Lung (tissue), 11 donors: ENCODE measurements at regions not wholly inside any gene's neighbourhood (a gene's known extent, or its start where the extent isn't known, plus 50 kb on each side); places are given as distances from the start of the nearest gene placed in this dataset.

ENCODE experiments used
- ATAC-seq: fragments of 200-7000 bp; cut with Tn5 transposase; one replicate; pipeline ENCODE4 v1.9.1; 2020; ENCODE audit warnings: moderate number of reproducible peaks; ENCODE audit not compliant: insufficient read depth, low FRiP score
- DNase-seq, 3 donors: peaks; one replicate each; pipeline ENCODE4 v3.0.0-alpha.2; 2013 to 2017
- H3K27ac ChIP-seq, 2 donors: one replicate each; pipeline ENCODE4 v1.5.1; 2013; ENCODE audit warnings: mild to moderate bottlenecking in 2 of 2, moderate library complexity in 2 of 2, control low read depth in 1 of 2, inconsistent platforms in 1 of 2, low read depth in 1 of 2, low read length in 1 of 2
- H3K27me3 ChIP-seq, 3 donors: one replicate each; pipeline ENCODE4 v1.5.1; 2013; ENCODE audit warnings: low read length in 2 of 3; ENCODE audit not compliant: control insufficient read depth in 3 of 3, insufficient read depth in 3 of 3
- H3K36me3 ChIP-seq, 4 donors: one replicate each; pipeline ENCODE4 v1.5.1; 2013; ENCODE audit warnings: low read length in 4 of 4, mild to moderate bottlenecking in 1 of 4, moderate library complexity in 1 of 4; ENCODE audit not compliant: control insufficient read depth in 4 of 4, insufficient read depth in 4 of 4
- H3K4me1 ChIP-seq, 5 donors: one replicate each; pipeline ENCODE4 v1.5.1; 2013; ENCODE audit warnings: low read length in 5 of 5, mild to moderate bottlenecking in 2 of 5, moderate library complexity in 1 of 5; ENCODE audit not compliant: control insufficient read depth in 5 of 5, insufficient read depth in 5 of 5
- H3K4me3 ChIP-seq: one replicate; pipeline ENCODE4 v1.5.1; 2013; ENCODE audit warnings: mild to moderate bottlenecking, control low read depth, moderate library complexity
- H3K9ac ChIP-seq, 2 donors: one replicate each; pipeline ENCODE4 v1.5.1; 2013; ENCODE audit warnings: low read length in 2 of 2, control low read depth in 1 of 2; ENCODE audit not compliant: insufficient read depth in 1 of 2
- H3K9me3 ChIP-seq, 4 donors: one replicate each; pipeline ENCODE4 v1.5.1; 2013; ENCODE audit warnings: low read length in 3 of 4, mild to moderate bottlenecking in 1 of 4, moderate library complexity in 1 of 4; ENCODE audit not compliant: control insufficient read depth in 4 of 4, insufficient read depth in 3 of 4
- whole genome bisulfite sequencing, 2 donors: extraction: QIAGEN DNeasy Blood & Tissue Kit; methylation state at CpG; one replicate each; pipeline ENCODE4 v1.1.7; 2013; 5-methylcytosine and 5-hydroxymethylcytosine counted together
- TF ChIP-seq, protein P1 (sequence below): IDR thresholded peaks from 2 replicates; pipeline ENCODE4 v1.5.1; 2012; ENCODE audit warnings: mild to moderate bottlenecking; ENCODE audit errors: control extremely low read depth, extremely low read depth
- donor health status: control.
- donor health status: control.
- donor health status: Bipolar disorder and iron deficiency.
- donor health status: healthy.
- donor health status: DM: yes; HTN: yes; CAD: no.

DNA sequence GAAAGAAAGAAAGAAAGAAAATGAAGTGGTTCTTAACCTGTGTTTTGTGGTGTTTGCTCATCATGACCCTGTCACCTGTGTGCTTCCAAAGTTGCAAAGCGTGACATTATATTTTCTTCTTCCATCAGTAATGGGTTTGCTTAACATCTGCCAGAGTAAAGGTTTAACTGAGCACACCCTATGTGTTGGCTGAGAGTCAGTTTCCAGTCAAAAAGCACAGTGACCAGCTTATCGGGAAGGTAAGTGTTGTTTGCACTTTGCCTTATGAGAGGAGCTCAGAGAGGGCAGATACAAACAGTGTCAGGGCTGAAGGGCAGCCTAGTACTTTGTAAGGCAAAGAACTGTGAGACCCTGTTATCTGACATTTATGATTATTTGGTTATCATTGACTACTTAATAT is 406.2 kb upstream of the CWC22 start:
- 71 to 87% methylated on average over 2 of the region's 2 CpGs for WGBS, 2 donors
- Histone ChIP-seq H3K4me3 (no peak overlapping the region), H3K9ac (no peak overlapping the region), H3K4me1 (no peaks in the 10 kb centered on the region), H3K36me3 (no peaks in the 10 kb centered on the region), H3K9me3 (no peaks in the 10 kb centered on the region), H3K27me3 (no peaks in the 10 kb centered on the region), H3K27ac (no peak overlapping the region)
- DNase-seq: peak in 1 of 3 donors; percentile 6
- ATAC-seq: no peak
- TF ChIP-seq, protein P1, sequence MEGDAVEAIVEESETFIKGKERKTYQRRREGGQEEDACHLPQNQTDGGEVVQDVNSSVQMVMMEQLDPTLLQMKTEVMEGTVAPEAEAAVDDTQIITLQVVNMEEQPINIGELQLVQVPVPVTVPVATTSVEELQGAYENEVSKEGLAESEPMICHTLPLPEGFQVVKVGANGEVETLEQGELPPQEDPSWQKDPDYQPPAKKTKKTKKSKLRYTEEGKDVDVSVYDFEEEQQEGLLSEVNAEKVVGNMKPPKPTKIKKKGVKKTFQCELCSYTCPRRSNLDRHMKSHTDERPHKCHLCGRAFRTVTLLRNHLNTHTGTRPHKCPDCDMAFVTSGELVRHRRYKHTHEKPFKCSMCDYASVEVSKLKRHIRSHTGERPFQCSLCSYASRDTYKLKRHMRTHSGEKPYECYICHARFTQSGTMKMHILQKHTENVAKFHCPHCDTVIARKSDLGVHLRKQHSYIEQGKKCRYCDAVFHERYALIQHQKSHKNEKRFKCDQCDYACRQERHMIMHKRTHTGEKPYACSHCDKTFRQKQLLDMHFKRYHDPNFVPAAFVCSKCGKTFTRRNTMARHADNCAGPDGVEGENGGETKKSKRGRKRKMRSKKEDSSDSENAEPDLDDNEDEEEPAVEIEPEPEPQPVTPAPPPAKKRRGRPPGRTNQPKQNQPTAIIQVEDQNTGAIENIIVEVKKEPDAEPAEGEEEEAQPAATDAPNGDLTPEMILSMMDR: no peak

DNA sequence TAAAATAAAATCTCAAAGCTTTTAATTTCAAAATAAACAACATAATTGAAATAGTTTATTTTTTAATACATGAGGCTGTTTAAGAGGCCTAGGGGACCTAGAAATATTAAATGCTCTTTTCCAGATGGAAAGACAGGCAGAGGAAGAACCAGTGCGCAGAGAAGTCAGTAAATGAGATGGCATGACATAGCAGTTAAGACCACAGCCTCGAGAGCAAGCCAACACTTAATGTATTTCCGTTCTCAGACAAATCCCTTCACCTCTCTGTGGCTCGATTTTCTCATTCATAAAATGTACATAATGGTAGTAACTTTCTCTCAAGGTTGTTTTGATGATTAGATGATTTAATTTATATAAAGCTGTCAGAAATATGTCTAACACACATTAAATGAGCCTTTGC is 405.1 kb upstream of the CWC22 start:
- DNase-seq (no peak), ATAC-seq (no peak)
- no peaks in the 10 kb centered on the region for H3K9me3 ChIP-seq
- no peak overlapping the region for H3K27ac ChIP-seq
- H3K4me3 ChIP-seq: no peak overlapping the region
- TF ChIP-seq, protein P1: no peak
- no peaks in the 10 kb centered on the region for H3K27me3 ChIP-seq
- no peaks in the 10 kb centered on the region for H3K4me1 ChIP-seq
- H3K9ac ChIP-seq: no peak overlapping the region
- H3K36me3 ChIP-seq: no peaks in the 10 kb centered on the region
- 63 to 67% methylated on average over 4 of the region's 4 CpGs for WGBS, 2 donors

DNA sequence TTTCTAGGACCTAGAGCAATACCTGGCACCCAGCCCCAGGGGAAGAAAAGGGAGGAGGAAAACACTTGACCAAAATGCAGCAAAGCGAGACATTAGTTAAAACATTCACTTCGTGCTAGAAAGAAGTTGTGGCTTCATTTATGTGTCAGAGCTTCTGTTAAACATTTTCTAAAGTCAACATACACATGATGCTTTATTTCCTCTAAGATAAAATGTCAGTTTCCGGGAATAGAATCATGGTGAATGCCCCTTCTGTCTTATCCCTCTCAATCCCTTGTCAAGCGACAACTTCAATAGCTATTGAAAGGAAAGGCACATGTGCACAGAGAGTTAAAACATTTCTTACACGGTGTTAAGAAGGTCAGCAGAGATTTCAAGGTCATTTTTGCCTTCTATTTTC is 404.6 kb upstream of the CWC22 start:
- DNase-seq (peak in 1 of 3 donors; percentile 4), ATAC-seq (no peak)
- H3K9ac ChIP-seq: no peak overlapping the region
- TF ChIP-seq, protein P1: no peak
- no peak overlapping the region for H3K4me3 ChIP-seq
- H3K27me3 ChIP-seq: no peaks in the 10 kb centered on the region
- 30 to 48% methylated on average over 5 of the region's 5 CpGs for WGBS, 2 donors
- H3K27ac ChIP-seq: no peak overlapping the region
- H3K9me3 ChIP-seq: no peaks in the 10 kb centered on the region
- H3K36me3 ChIP-seq: no peaks in the 10 kb centered on the region
- H3K4me1 ChIP-seq: no peaks in the 10 kb centered on the region

DNA sequence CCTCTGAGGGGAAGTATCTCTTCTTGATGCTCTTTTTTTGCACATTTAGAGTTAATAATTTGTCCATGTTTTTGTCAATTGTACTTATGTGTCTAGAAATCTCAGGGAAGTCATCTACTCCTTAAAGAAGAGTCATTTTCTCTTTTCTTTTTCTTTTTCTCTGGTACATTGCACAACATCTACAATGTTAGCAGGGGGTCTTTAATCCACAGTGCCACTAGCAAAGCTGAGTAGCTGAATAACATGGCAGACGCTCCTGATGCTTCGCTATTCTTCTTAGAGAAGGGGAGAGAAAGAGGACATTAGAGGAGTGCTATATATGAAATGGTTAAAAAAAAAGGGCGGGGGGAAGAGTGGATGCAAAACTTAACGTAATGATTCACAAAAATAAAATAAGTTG is 399.6 kb upstream of the CWC22 start:
- WGBS, 2 donors: 83 to 92% methylated on average over 3 to 4 of the region's 4 CpGs
- no peaks in the 10 kb centered on the region for H3K36me3 ChIP-seq
- no peaks in the 10 kb centered on the region for H3K4me1 ChIP-seq
- ATAC-seq (no peak), DNase-seq (no peak)
- H3K27ac ChIP-seq: no peak overlapping the region
- no peak overlapping the region for H3K4me3 ChIP-seq
- TF ChIP-seq, protein P1: no peak
- H3K9ac ChIP-seq: no peak overlapping the region
- H3K27me3 ChIP-seq: no peaks in the 10 kb centered on the region
- H3K9me3 ChIP-seq: no peaks in the 10 kb centered on the region
